Activated CD8-positive, alpha-beta T cell treated with anti-CD3 and anti-CD28 coated beads, Interleukin-2, amount 10 ng/mL, durations not matched to agents 7 days and 5 days (primary cell): ENCODE measurements at regions not wholly inside any gene's neighbourhood (a gene's known extent, or its start where the extent isn't known, plus 50 kb on each side); places are given as distances from the start of the nearest gene placed in this dataset.
A peak's percentile ranks its signal among the peaks of the same experiment; 100 is the strongest.

Experiments used
- ATAC-seq: fragments of 150-1000 bp; cut with Tn5 transposase; one replicate; pipeline ENCODE4 v1.10.0; 2021; ENCODE audit warnings: moderate library complexity
- CTCF ChIA-PET: fragments of 350-600 bp; sonication (Branson Sonifier 250); formaldehyde crosslinking; loops from one replicate; lab custom pipeline; 2021; ENCODE audit warnings: antibody characterized with exemption; lab: Charles Lee
- POLR2A ChIA-PET: fragments of 350-600 bp; sonication (Branson Sonifier 250); formaldehyde crosslinking; loops from one replicate; lab custom pipeline; 2021; ENCODE audit warnings: antibody characterized with exemption; lab: Charles Lee
- DNase-seq: peaks from one replicate; pipeline ENCODE4 v3.0.0-alpha.2; 2020
- H3K27ac Mint-ChIP-seq: one replicate; pipeline ENCODE4 v1.8.0; 2021; ENCODE audit warnings: mild to moderate bottlenecking, mixed read lengths
- H3K27me3 Mint-ChIP-seq: one replicate; pipeline ENCODE4 v1.8.0; 2021; ENCODE audit warnings: low read depth, mixed read lengths
- H3K36me3 Mint-ChIP-seq: one replicate; pipeline ENCODE4 v1.8.0; 2021; ENCODE audit warnings: low read depth, mixed read lengths
- H3K4me1 Mint-ChIP-seq: one replicate; pipeline ENCODE4 v1.8.0; 2021; ENCODE audit warnings: low read depth, mixed read lengths
- H3K4me3 Mint-ChIP-seq: one replicate; pipeline ENCODE4 v1.8.0; 2021; ENCODE audit warnings: mild to moderate bottlenecking, mixed read lengths
- H3K9me3 Mint-ChIP-seq: one replicate; pipeline ENCODE4 v1.8.0; 2022; ENCODE audit warnings: mixed read lengths; ENCODE audit not compliant: insufficient read depth

DNA sequence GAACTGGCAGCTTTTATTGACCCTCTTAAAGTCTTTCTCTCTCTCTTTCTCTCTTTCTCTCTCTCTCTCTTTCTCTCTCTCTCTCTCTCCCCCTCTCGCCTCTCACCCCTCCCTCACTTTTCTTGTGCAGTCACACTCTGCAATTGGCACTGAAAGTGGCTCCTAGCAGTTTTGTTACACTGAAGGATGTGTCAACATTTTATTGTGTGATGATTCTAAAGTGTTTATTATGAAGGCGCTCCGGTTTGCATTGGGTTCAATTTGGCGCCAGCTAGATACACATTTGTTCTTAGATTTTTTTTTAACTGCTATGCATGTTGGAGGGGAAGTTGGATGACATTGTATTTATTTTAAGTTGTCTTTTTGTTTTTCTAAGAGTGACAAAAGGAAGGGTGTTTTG, 64.0 kb upstream of the CHRM3 start:
- Mint-ChIP-seq H3K4me1 (no peaks in the 10 kb centered on the region), H3K4me3 (no peak overlapping the region), H3K36me3 (no peaks in the 10 kb centered on the region), H3K9me3 (no peaks in the 10 kb centered on the region), H3K27ac (no peak overlapping the region), H3K27me3 (no peaks in the 10 kb centered on the region)
- no peak for ATAC-seq
- no peak for DNase-seq
- CTCF ChIA-PET: no interaction called here
- POLR2A ChIA-PET: no interaction called here

DNA sequence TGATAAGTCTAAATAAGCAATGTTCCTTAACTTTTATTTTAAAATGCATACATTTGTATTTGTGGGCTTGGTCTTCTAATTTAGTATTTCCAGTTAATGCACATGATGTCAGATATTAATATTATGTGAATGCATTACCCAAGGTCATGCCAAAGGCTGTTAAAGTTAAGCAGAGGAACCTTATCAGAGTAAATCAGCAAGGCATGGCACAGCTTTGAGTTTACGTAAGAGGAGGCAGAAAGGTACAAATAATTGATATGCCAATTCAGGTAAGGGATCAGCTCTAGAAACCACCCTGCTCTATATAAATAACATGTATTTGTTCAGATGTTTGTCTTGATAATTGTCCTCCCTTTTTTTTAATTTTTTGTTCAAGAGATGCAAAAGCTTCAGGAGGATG, 64.5 kb upstream of the CHRM3 start:
- ATAC-seq: no peak
- H3K27me3 Mint-ChIP-seq: no peaks in the 10 kb centered on the region
- POLR2A ChIA-PET: no interaction called here

DNA sequence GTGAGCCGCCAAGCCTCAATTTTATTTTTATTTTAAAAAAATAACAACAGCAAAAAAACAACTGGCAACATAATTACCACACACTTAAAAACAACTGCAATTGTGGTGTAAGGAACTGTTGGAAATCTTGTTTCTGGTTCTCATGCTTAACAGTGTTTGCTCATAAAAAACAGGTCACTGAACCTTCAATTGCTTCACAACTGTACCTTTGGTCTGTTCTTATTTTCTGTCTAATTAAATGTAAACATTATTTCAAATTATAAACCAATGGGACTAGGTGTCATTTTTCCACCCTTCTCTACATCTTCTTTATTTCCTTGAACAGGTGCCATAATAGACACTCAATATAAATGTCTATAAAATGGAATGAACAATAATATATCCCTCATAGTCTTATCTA, 68.4 kb upstream of the CHRM3 start:
- no peak for ATAC-seq
- POLR2A ChIA-PET: no interaction called here

More for the DNA sequence above, 64.5 kb upstream of the CHRM3 start:
- no peak overlapping the region for H3K4me3 Mint-ChIP-seq
- H3K27ac Mint-ChIP-seq: no peak overlapping the region
- no peaks in the 10 kb centered on the region for H3K36me3 Mint-ChIP-seq
- H3K9me3 Mint-ChIP-seq: no peaks in the 10 kb centered on the region
- CTCF ChIA-PET: no interaction called here
- no peaks in the 10 kb centered on the region for H3K4me1 Mint-ChIP-seq
- DNase-seq: no peak

DNA sequence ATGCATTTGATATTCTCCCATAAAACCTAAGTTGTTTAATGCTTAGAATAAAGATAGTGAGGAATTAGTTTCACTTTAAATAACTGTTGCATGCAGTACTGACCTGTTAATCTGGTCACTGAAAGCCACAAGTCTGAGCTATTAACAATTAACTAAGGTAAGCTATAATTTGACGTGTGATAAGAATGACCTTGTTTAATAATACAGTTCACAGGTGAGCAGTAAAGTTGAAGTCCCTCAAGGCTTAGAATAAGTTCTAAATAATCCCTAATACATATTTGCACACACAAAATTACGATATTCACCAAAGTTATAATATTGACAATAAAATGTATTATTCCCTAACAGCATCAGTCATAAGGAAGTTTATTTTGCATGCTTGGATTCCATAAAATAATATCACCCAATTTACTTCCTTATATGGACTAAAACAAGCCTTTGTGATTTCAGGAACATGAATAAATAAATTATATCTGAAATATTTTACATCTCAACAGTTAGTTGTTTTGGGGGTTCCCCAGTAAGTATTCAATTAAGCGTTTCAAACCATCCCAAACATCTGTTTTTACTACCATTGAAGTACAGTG, 70.6 kb upstream of the CHRM3 start:
- Mint-ChIP-seq H3K27ac (no peak overlapping the region), H3K27me3 (no peaks in the 10 kb centered on the region), H3K4me3 (no peak overlapping the region), H3K4me1 (no peaks in the 10 kb centered on the region), H3K36me3 (no peaks in the 10 kb centered on the region), H3K9me3 (no peaks in the 10 kb centered on the region)
- ATAC-seq (no peak), DNase-seq (no peak)
- POLR2A ChIA-PET: no interaction called here
- CTCF ChIA-PET: no interaction called here

More for the DNA sequence above, 68.4 kb upstream of the CHRM3 start:
- Mint-ChIP-seq H3K36me3 (no peaks in the 10 kb centered on the region), H3K27me3 (no peaks in the 10 kb centered on the region), H3K9me3 (no peaks in the 10 kb centered on the region), H3K4me3 (no peak overlapping the region), H3K27ac (no peak overlapping the region), H3K4me1 (no peaks in the 10 kb centered on the region)
- CTCF ChIA-PET: no interaction called here
- no peak for DNase-seq

DNA sequence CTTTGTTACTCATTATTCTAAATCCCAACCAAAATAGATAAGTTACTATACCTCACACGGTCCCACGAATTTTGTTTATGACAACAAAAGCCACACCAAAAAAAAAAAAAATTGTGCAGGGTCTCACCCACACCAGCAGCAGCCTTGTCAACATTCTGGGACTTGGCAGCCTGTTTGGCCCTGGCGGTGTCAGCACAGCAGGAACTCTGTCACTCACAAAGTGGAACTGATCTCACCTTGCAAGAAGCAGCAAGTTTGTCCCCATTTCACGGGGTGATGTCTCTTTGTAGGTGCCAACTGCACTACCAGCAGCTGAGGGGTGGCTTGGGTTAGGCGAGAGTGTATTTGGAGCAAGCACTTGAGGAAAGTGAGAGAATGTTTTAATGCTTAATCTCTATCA, 75.0 kb upstream of the CHRM3 start:
- no peaks in the 10 kb centered on the region for H3K36me3 Mint-ChIP-seq
- CTCF ChIA-PET: no interaction called here
- POLR2A ChIA-PET: no interaction called here

DNA sequence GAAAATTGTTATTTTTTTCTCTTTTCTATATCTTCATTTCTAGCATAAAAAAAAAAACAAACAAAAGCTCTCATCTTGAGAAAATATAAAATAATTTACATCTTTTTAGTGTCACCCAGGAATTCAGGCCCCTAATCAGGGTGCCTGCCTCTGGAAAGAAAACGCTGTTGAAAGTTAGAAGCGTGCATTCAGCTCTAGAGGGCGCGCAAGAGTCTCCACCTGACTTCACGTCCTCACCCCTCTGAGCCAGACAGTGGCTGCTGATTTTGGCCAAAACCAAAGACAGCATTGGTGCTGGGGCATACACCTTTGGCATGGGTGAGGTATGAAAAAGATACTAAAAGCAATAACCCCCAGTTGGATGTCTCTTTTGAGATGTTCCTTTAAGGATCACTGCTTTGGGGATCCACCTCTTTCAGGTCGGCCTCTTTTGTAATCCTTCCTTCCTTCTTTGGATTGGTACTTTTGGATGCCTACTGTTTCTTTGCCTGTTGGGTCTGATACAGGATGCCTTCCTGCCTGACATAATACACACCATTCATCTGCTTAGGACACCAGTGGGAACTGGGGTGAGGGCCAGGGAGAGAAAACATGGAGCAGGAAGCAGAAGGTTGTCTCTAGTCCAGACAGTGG, 77.6 kb upstream of the CHRM3 start:
- ATAC-seq: peak; percentile 65
- peak; percentile 44 for DNase-seq
- CTCF ChIA-PET: interaction anchor here (2.5 kb wide), 1 partner anchor 589 kb away, joined by 10 read pairs; no protein-coding TSS in a partner anchor
- POLR2A ChIA-PET: no interaction called here
- no peaks in the 10 kb centered on the region for H3K9me3 Mint-ChIP-seq
- no peaks in the 10 kb centered on the region for H3K27me3 Mint-ChIP-seq
- no peaks in the 10 kb centered on the region for H3K4me1 Mint-ChIP-seq
- H3K36me3 Mint-ChIP-seq: no peaks in the 10 kb centered on the region
- H3K4me3 Mint-ChIP-seq: no peak overlapping the region
- no peak overlapping the region for H3K27ac Mint-ChIP-seq

More for the DNA sequence above, 75.0 kb upstream of the CHRM3 start:
- no peaks in the 10 kb centered on the region for H3K27me3 Mint-ChIP-seq
- DNase-seq (no peak), ATAC-seq (no peak)
- no peak overlapping the region for H3K4me3 Mint-ChIP-seq
- H3K27ac Mint-ChIP-seq: no peak overlapping the region
- no peaks in the 10 kb centered on the region for H3K4me1 Mint-ChIP-seq
- no peaks in the 10 kb centered on the region for H3K9me3 Mint-ChIP-seq

DNA sequence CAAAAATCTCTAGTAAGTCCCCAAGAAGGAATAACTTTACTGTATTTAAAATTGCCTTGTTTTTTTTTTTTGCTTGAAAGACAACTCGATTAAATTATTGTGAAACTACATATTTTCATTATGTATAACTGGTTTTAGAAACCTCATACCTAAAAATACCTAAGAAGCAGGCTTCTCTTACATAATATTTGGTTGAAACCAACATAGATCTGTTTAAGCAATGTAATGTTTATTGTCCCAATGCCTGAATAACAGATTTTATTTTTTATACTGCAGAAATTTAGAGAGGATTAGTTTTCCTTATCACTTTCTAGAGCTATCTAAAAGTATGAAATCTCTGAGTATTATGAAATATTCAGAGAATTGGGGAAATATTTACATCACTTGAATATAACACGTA, 78.5 kb upstream of the CHRM3 start:
- H3K27me3 Mint-ChIP-seq: no peaks in the 10 kb centered on the region
- H3K27ac Mint-ChIP-seq: no peak overlapping the region
- H3K36me3 Mint-ChIP-seq: no peaks in the 10 kb centered on the region
- CTCF ChIA-PET: interaction anchor here (2.5 kb wide), 1 partner anchor 590 kb away, joined by 10 read pairs; no protein-coding TSS in a partner anchor
- no peak for DNase-seq
- no peaks in the 10 kb centered on the region for H3K9me3 Mint-ChIP-seq
- H3K4me1 Mint-ChIP-seq: no peaks in the 10 kb centered on the region
- H3K4me3 Mint-ChIP-seq: no peak overlapping the region
- ATAC-seq: no peak
- POLR2A ChIA-PET: no interaction called here

DNA sequence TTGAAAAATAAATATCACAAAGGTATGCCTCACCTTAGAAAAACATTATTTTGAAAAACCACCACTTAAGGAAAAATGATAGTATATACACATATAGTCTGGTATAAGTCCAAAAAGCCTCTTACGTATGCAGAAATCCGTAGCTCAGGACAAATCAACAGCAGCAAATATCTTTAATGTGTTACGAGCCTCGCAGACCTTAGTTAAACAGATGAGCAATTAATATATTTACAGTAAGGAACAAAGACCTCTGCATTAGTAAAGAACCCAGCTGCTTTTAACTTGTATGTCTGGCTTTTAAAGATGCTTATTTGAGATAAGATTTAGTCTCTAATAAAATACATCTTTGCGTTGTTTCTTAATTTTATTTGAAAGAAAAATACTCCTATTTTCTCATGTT, 79.9 kb upstream of the CHRM3 start:
- Mint-ChIP-seq H3K9me3 (no peaks in the 10 kb centered on the region), H3K36me3 (no peaks in the 10 kb centered on the region), H3K27me3 (no peaks in the 10 kb centered on the region), H3K27ac (no peak overlapping the region), H3K4me3 (no peak overlapping the region), H3K4me1 (no peaks in the 10 kb centered on the region)
- CTCF ChIA-PET: interaction anchor here (1.3 kb wide), 1 partner anchor 592 kb away, joined by 5 read pairs; no protein-coding TSS in a partner anchor
- no peak for DNase-seq
- POLR2A ChIA-PET: no interaction called here
- ATAC-seq: no peak

DNA sequence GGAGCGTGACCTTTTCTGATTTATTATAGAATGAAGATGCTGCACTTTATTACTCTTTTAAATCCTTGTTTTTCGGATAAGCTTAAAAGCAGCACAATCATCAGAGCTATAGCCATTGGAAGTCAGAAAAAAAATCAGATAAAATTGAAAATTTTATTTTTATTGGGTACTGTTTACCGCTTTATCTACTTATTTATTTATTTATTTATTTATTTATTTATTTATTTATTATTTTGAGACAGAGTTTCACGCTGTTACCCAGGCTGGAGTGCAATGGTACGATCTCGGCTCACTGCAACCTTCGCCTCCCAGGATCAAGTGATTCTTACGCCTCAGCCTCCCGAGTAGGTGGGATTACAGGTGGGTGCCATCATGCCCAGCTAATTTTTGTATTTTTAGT, 83.1 kb upstream of the CHRM3 start:
- Mint-ChIP-seq H3K27ac (no peak overlapping the region), H3K27me3 (no peaks in the 10 kb centered on the region), H3K36me3 (no peaks in the 10 kb centered on the region), H3K4me1 (no peaks in the 10 kb centered on the region), H3K4me3 (no peak overlapping the region), H3K9me3 (no peaks in the 10 kb centered on the region)
- ATAC-seq (no peak), DNase-seq (no peak)
- CTCF ChIA-PET: no interaction called here
- POLR2A ChIA-PET: no interaction called here

DNA sequence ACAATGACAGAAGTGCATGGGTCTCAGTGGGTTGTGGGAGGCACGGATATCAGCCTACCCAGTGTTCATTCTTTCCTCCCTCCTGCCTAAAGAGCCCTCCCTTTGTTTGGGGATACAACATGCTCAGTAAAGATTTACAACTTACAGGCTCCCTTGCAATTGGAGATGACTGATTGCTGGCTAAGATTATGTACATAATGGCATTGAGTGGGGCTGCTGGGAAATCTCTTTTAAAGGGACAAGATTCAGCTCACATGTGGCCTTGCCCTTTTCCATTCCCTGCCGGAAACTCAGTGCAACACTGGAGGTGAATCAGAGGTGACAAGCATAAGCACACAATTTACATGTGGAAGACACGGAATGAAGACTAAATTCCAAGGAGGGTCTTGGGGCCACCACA, 83.7 kb upstream of the CHRM3 start:
- H3K27ac Mint-ChIP-seq: no peak overlapping the region
- DNase-seq (no peak), ATAC-seq (no peak)
- CTCF ChIA-PET: no interaction called here
- POLR2A ChIA-PET: no interaction called here
- no peaks in the 10 kb centered on the region for H3K9me3 Mint-ChIP-seq
- H3K4me1 Mint-ChIP-seq: no peaks in the 10 kb centered on the region
- no peaks in the 10 kb centered on the region for H3K36me3 Mint-ChIP-seq
- no peaks in the 10 kb centered on the region for H3K27me3 Mint-ChIP-seq
- no peak overlapping the region for H3K4me3 Mint-ChIP-seq

DNA sequence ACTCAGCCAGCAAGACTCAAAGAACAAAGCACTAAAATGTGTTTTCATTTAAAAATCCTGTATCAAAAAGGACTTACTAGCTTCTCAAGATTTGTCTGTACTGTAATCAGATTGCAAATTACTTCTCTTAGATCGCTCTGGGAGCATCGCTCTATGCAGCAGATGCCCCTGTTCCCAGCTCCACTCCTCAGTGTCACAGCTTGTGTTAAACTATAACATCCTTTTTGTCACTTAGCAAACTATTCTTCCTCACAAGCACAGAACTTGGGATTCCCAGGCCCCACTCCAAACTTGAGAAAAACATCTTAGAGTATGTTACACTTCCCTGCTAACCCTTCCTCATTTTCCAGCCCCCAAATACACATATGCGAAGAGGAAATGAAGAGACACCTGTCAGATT, 85.1 kb upstream of the CHRM3 start:
- H3K27me3 Mint-ChIP-seq: no peaks in the 10 kb centered on the region
- H3K4me3 Mint-ChIP-seq: no peak overlapping the region
- POLR2A ChIA-PET: no interaction called here

DNA sequence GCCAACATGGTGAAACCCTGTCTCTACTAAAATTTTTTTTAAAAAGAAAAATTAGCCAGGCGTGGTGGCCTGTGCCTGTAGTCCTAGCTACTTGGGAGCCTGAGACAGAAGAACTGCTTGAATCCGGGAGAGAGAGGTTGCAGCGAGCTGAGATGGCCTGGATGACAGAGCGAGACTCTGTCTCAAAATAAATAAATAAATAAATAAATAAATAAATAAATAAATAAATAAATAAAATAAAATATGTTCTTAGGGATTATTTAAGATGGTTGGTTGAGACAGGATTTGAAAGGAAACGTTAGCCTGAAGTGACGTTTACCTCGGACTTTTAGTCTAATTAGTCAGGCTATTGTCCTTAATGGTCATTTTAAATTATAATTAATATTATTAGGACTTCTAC, 88.5 kb upstream of the CHRM3 start:
- ATAC-seq (no peak), DNase-seq (no peak)
- H3K9me3 Mint-ChIP-seq: no peaks in the 10 kb centered on the region
- no peaks in the 10 kb centered on the region for H3K4me1 Mint-ChIP-seq
- H3K27me3 Mint-ChIP-seq: no peaks in the 10 kb centered on the region
- POLR2A ChIA-PET: no interaction called here
- H3K4me3 Mint-ChIP-seq: no peak overlapping the region
- no peak overlapping the region for H3K27ac Mint-ChIP-seq
- CTCF ChIA-PET: no interaction called here
- no peaks in the 10 kb centered on the region for H3K36me3 Mint-ChIP-seq

More for the DNA sequence above, 85.1 kb upstream of the CHRM3 start:
- H3K9me3 Mint-ChIP-seq: no peaks in the 10 kb centered on the region
- DNase-seq (no peak), ATAC-seq (no peak)
- no peak overlapping the region for H3K27ac Mint-ChIP-seq
- CTCF ChIA-PET: no interaction called here
- no peaks in the 10 kb centered on the region for H3K36me3 Mint-ChIP-seq
- no peaks in the 10 kb centered on the region for H3K4me1 Mint-ChIP-seq
